Liver (tissue), 8 donors: ENCODE measurements at regions not wholly inside any gene's neighbourhood (a gene's known extent, or its start where the extent isn't known, plus 50 kb on each side); places are given as distances from the start of the nearest gene placed in this dataset.
"Not testable (repeated sequence)": the region's sequence is repeated elsewhere in the genome, so short reads cannot be mapped to it uniquely, and the experiment has no call there.

Source experiments
- DNase-seq: peaks from one replicate; pipeline ENCODE4 v3.0.0-alpha.2; 2017; ENCODE audit warnings: low spot score
- H3K27ac ChIP-seq, 2 donors: one replicate each; pipeline ENCODE4 v1.7.0; 2013; ENCODE audit warnings: inconsistent platforms in 2 of 2, low read length in 2 of 2, control low read depth in 1 of 2, low read depth in 1 of 2, mild to moderate bottlenecking in 1 of 2
- H3K27me3 ChIP-seq, 4 donors: one replicate each; pipeline versions ENCODE4 v1.6.1 to v1.7.0; 2013; ENCODE audit warnings: low read length in 3 of 4, inconsistent platforms in 1 of 4, mild to moderate bottlenecking in 1 of 4, moderate library complexity in 1 of 4; ENCODE audit not compliant: control insufficient read depth in 4 of 4, insufficient read depth in 4 of 4
- H3K36me3 ChIP-seq, 4 donors: one replicate each; pipeline versions ENCODE4 v1.6.1 to v1.7.0; 2013; ENCODE audit warnings: low read length in 3 of 4, mild to moderate bottlenecking in 3 of 4, low read depth in 1 of 4, moderate library complexity in 1 of 4; ENCODE audit not compliant: control insufficient read depth in 4 of 4, insufficient read depth in 3 of 4
- H3K4me1 ChIP-seq, 4 donors: one replicate each; pipeline versions ENCODE4 v1.6.1 to v1.7.0; 2013; ENCODE audit warnings: low read length in 3 of 4, mild to moderate bottlenecking in 3 of 4, moderate library complexity in 1 of 4; ENCODE audit not compliant: control insufficient read depth in 4 of 4, insufficient read depth in 4 of 4
- H3K4me3 ChIP-seq, 3 donors: one replicate each; pipeline versions ENCODE4 v1.6.1 to v1.7.0; 2013; ENCODE audit warnings: low read length in 3 of 3, control low read depth in 1 of 3, low read depth in 1 of 3, mild to moderate bottlenecking in 1 of 3
- H3K9ac ChIP-seq, 2 donors: one replicate each; pipeline ENCODE4 v1.7.0; 2013; ENCODE audit warnings: low read length in 2 of 2, mild to moderate bottlenecking in 2 of 2, moderate library complexity in 2 of 2, control low read depth in 1 of 2, low read depth in 1 of 2
- H3K9me3 ChIP-seq, 4 donors: one replicate each; pipeline versions ENCODE4 v1.6.1 to v1.7.0; 2013; ENCODE audit warnings: low read length in 3 of 4; ENCODE audit not compliant: control insufficient read depth in 4 of 4
- CTCF ChIP-seq: fragments of 150-350 bp; IDR thresholded peaks from 2 replicates; pipeline ENCODE4 v1.5.1; 2017; ENCODE audit warnings: improper control_type of control experiment, low read depth, low read length; ENCODE audit not compliant: missing input control
- EGR1 ChIP-seq, 2 donors: IDR thresholded peaks; 2 replicates each; pipeline ENCODE4 v1.6.1; 2016 to 2018; ENCODE audit warnings: antibody characterized with exemption in 2 of 2, low read depth in 2 of 2
- FOXA1 ChIP-seq: IDR thresholded peaks from 2 replicates; pipeline ENCODE4 v1.6.1; 2016; ENCODE audit warnings: antibody characterized with exemption
- FOXA2 ChIP-seq: IDR thresholded peaks from 2 replicates; pipeline ENCODE4 v1.6.1; 2016; ENCODE audit warnings: antibody characterized with exemption
- GABPA ChIP-seq, 2 donors: IDR thresholded peaks in 1 of 2; conservative IDR thresholded peaks in 1 of 2; 2 replicates each; pipeline ENCODE4 v1.6.1; 2016; ENCODE audit warnings: antibody characterized with exemption in 2 of 2, mild to moderate bottlenecking in 1 of 2, moderate library complexity in 1 of 2
- HNF4A ChIP-seq, 2 donors: conservative IDR thresholded peaks; 2 replicates each; pipeline ENCODE4 v1.6.1; 2016; ENCODE audit warnings: antibody characterized with exemption in 2 of 2, mild to moderate bottlenecking in 2 of 2
- HNF4G ChIP-seq: IDR thresholded peaks from 2 replicates; pipeline ENCODE4 v1.6.1; 2016; ENCODE audit warnings: antibody characterized with exemption
- JUND ChIP-seq, 2 donors: IDR thresholded peaks; 2 replicates each; pipeline ENCODE4 v1.6.1; 2016; ENCODE audit warnings: antibody characterized with exemption in 2 of 2
- MAX ChIP-seq: IDR thresholded peaks from 2 replicates; pipeline ENCODE4 v1.6.1; 2016; ENCODE audit warnings: antibody characterized with exemption
- NR2F2 ChIP-seq: IDR thresholded peaks from 2 replicates; pipeline ENCODE4 v1.6.1; 2016; ENCODE audit warnings: antibody characterized with exemption
- RAD21 ChIP-seq, 2 donors: IDR thresholded peaks; 2 replicates each; pipeline ENCODE4 v1.6.1; 2016; ENCODE audit warnings: antibody characterized with exemption in 2 of 2, mild to moderate bottlenecking in 2 of 2
- REST ChIP-seq: IDR thresholded peaks from 2 replicates; pipeline ENCODE4 v1.6.1; 2016; ENCODE audit warnings: antibody characterized with exemption, mild to moderate bottlenecking
- RXRA ChIP-seq, 2 donors: IDR thresholded peaks; 2 replicates each; pipeline ENCODE4 v1.6.1; 2017 to 2018; ENCODE audit warnings: antibody characterized with exemption in 2 of 2, mild to moderate bottlenecking in 1 of 2
- TAF1 ChIP-seq: conservative IDR thresholded peaks from 2 replicates; pipeline ENCODE4 v1.6.1; 2016; ENCODE audit warnings: antibody characterized with exemption, mild to moderate bottlenecking
- ZBTB33 ChIP-seq: IDR thresholded peaks from 2 replicates; pipeline ENCODE4 v1.6.1; 2016; ENCODE audit warnings: antibody characterized with exemption
- WGBS: extraction: QIAGEN DNeasy Blood & Tissue Kit; methylation state at CpG from one replicate; pipeline ENCODE4 v1.1.7; 2013; 5-methylcytosine and 5-hydroxymethylcytosine counted together
- donor health status: healthy.
- donor health status: healthy.
- donor health status: healthy.
- donor health status: healthy.
- donor health status: healthy.

GRCh38 chr5:3460416-3460815 lies 135.2 kb upstream of the IRX1 start:
- WGBS = 62% methylated on average over 2 of the region's 2 CpGs
- TF ChIP-seq FOXA1 (no peak), MAX (no peak), RXRA (IDR thresholded peaks at IDR 0.05) (no peak), ZBTB33 (no peak), FOXA2 (no peak)
- H3K27me3 ChIP-seq = no peaks in the 10 kb centered on the region
- H3K9me3 ChIP-seq = no peaks in the 10 kb centered on the region
- no peak for DNase-seq
- no peaks in the 10 kb centered on the region for H3K4me1 ChIP-seq
- no peak overlapping the region for H3K27ac ChIP-seq
- H3K9ac ChIP-seq = no peak overlapping the region
- H3K4me3 ChIP-seq = no peak overlapping the region
- H3K36me3 ChIP-seq = no peaks in the 10 kb centered on the region

- TF ChIP-seq RXRA (IDR thresholded peaks at IDR 0.05) = no peak
- TF ChIP-seq REST = no peak
- no peak for TF ChIP-seq NR2F2
- no peak for TF ChIP-seq MAX
- no peak for TF ChIP-seq RAD21 (IDR thresholded peaks at IDR 0.05)
- TF ChIP-seq HNF4G = no peak
- TF ChIP-seq HNF4A (conservative IDR thresholded peaks at IDR 0.05) = no peak
- TF ChIP-seq TAF1 = no peak
- no peak for TF ChIP-seq CTCF
- TF ChIP-seq ZBTB33 = no peak
- TF ChIP-seq GABPA (IDR thresholded peaks at IDR 0.05 in 1 of 2, conservative IDR thresholded peaks at IDR 0.05 in 1 of 2) = no peak
- TF ChIP-seq FOXA2 = no peak
- TF ChIP-seq JUND (IDR thresholded peaks at IDR 0.05) = no peak
- TF ChIP-seq EGR1 (IDR thresholded peaks at IDR 0.05; ENCODE audit: low read depth in 2 of 2) = no peak
- TF ChIP-seq FOXA1 = no peak
- Histone ChIP-seq H3K4me1 (no peaks in the 10 kb centered on the region), H3K9ac (no peak overlapping the region), H3K36me3 (no peaks in the 10 kb centered on the region), H3K9me3 (no peaks in the 10 kb centered on the region), H3K4me3 (no peak overlapping the region), H3K27me3 (no peaks in the 10 kb centered on the region), H3K27ac (no peak overlapping the region)
- WGBS = 68% methylated on average over 14 of the region's 14 CpGs
- DNase-seq = no peak
Observed at GRCh38 chr5:3456121-3456681, 139.4 kb upstream of the IRX1 start.

GRCh38 chr5:3454028-3454427 lies 141.6 kb upstream of the IRX1 start:
- not testable (repeated sequence) for H3K27me3 ChIP-seq, H3K9ac ChIP-seq
- WGBS = 90% methylated on average over 27 of the region's 27 CpGs

More at GRCh38 chr5:3454028-3454427, 141.6 kb upstream of the IRX1 start:
- H3K4me3 ChIP-seq, H3K36me3 ChIP-seq, DNase-seq, H3K27ac ChIP-seq, H3K9me3 ChIP-seq, H3K4me1 ChIP-seq: not testable (repeated sequence)
